ENCODE measurements at regions not wholly inside any gene's neighbourhood (a gene's known extent, or its start where the extent isn't known, plus 50 kb on each side); places are given as distances from the start of the nearest gene placed in this dataset.
A peak's percentile ranks its signal among the peaks of the same experiment; 100 is the strongest.
"Not testable (repeated sequence)": the region's sequence is repeated elsewhere in the genome, so short reads cannot be mapped to it uniquely, and the experiment has no call there.

GRCh38 chrX:99988532-99988931 is 421.5 kb downstream of the PCDH19 start:
- not testable (repeated sequence) for H3K27me3 ChIP-seq (ENCODE audit: control insufficient read depth, insufficient read depth, low read length); DNase-seq; H3K36me3 ChIP-seq (replicated peaks; ENCODE audit: control insufficient read depth, insufficient read depth, low read length); H3K4me3 ChIP-seq (ENCODE audit: insufficient read depth, low read depth, low read length)

- Histone ChIP-seq H3K4me3 (ENCODE audit: insufficient read depth, low read depth, low read length) (no peak overlapping the region), H3K27me3 (ENCODE audit: control insufficient read depth, insufficient read depth, low read length) (no peaks in the 10 kb centered on the region), H3K36me3 (replicated peaks; ENCODE audit: control insufficient read depth, insufficient read depth, low read length) (no peaks in the 10 kb centered on the region)
- DNase-seq: no peak
Observed at GRCh38 chrX:99973572-99974226, 436.4 kb downstream of the PCDH19 start.

DNA sequence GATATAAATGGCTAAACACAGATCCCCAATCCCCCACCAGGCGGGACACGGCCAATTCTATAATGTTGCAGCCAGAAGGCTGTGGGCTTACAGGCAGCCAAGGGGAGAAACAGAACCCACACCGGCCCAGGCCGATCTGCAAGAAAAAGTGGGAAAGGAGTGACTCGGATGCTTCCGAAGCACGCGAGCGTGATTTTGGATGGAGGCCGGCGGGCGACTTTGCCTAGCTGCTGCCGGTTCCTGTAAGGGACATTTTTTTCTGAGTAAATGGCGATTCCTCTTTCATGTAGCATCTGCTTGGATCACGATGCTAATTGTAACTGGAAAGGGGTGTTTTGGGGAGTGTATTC is 470.2 kb downstream of the PCDH19 start:
- no peaks in the 10 kb centered on the region for H3K36me3 ChIP-seq (replicated peaks; ENCODE audit: control insufficient read depth, insufficient read depth, low read length)
- H3K4me3 ChIP-seq (ENCODE audit: insufficient read depth, low read depth, low read length): no peak overlapping the region
- no peaks in the 10 kb centered on the region for H3K27me3 ChIP-seq (ENCODE audit: control insufficient read depth, insufficient read depth, low read length)
- no peak for DNase-seq

DNA sequence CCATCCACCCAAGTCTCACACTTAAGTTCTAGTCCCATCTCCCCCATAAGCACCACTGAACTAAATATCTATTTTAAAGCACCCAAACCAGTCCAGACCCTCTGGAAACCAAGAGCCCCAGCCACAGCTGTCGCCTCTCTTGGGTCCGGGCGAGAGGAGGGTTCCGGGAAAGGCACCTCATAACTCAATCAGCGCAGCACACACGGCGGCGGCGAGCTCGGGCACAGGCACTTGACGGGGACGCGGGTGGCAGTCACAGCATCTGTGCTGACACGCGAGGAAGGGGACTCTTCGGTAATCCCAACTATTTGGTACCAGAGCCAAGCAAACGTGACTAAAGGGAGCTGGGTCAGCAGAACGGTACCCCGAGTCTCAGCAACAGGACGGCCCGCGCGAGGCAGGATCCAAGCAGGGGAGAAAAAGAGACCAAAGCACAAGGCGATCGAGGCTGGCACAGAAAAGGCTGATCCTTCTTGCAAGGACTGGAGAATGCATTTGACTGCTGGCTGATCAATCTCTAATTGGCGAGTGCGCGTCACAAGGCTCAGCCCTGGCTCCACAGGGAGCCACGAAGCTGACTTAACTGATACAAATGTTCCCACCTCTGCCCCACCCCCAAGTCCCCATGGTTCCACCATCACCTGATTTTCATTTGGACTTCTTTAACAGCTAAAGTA is 470.7 kb downstream of the PCDH19 start:
- not testable (repeated sequence) for H3K4me3 ChIP-seq (ENCODE audit: insufficient read depth, low read depth, low read length); H3K27me3 ChIP-seq (ENCODE audit: control insufficient read depth, insufficient read depth, low read length); H3K36me3 ChIP-seq (replicated peaks; ENCODE audit: control insufficient read depth, insufficient read depth, low read length); DNase-seq

DNA sequence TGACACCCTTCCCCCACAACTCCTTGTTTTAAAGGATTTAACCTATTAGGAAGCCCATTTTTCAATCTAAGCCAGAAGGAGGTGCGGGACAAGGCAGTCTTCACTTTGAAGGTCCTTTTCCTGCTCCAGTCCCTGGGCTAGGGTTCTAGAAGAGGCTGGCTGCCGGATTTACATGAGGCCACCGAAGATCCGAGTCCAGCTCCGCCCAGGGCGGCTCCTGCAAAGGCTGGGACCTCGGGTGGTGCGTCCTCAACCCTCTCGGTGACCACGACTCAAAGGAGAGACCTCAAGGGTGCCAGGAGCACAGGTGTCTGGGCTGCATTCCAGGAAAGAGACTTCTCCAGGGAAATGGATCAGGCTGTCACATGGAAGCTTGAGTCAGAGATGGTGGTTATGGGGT is 471.6 kb downstream of the PCDH19 start:
- H3K36me3 ChIP-seq (replicated peaks; ENCODE audit: control insufficient read depth, insufficient read depth, low read length): no peaks in the 10 kb centered on the region
- H3K27me3 ChIP-seq (ENCODE audit: control insufficient read depth, insufficient read depth, low read length): no peaks in the 10 kb centered on the region
- no peak overlapping the region for H3K4me3 ChIP-seq (ENCODE audit: insufficient read depth, low read depth, low read length)
- DNase-seq: no peak

- Histone ChIP-seq H3K4me3 (ENCODE audit: insufficient read depth, low read depth, low read length) (no peak overlapping the region), H3K27me3 (ENCODE audit: control insufficient read depth, insufficient read depth, low read length) (no peaks in the 10 kb centered on the region), H3K36me3 (replicated peaks; ENCODE audit: control insufficient read depth, insufficient read depth, low read length) (no peaks in the 10 kb centered on the region)
- no peak for DNase-seq
Observed at GRCh38 chrX:99933865-99934264, 476.2 kb downstream of the PCDH19 start.

- no peak overlapping the region for H3K4me3 ChIP-seq (ENCODE audit: insufficient read depth, low read depth, low read length)
- DNase-seq: no peak
- no peaks in the 10 kb centered on the region for H3K36me3 ChIP-seq (replicated peaks; ENCODE audit: control insufficient read depth, insufficient read depth, low read length)
- H3K27me3 ChIP-seq (ENCODE audit: control insufficient read depth, insufficient read depth, low read length): no peaks in the 10 kb centered on the region
Observed at GRCh38 chrX:99914635-99915034, 495.4 kb downstream of the PCDH19 start.

DNA sequence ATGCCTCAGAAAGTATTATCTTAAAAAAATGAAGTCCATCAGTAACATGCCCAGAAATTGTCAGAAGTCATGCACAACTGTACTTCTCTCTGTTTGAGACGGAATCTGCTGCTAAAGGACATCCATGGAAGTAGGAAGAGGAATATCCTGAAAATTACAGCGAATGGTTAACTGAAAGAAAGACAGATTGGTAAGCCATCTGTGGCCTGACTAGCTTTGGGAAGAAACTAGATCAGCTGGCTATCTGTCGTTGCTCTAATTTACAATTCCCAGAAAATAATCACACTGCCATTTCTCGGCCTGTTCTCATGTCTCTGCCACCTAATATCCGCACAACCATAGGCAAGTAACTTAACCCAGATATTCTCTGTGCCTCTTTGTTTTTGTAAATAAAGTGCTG is 496.5 kb downstream of the PCDH19 start:
- Histone ChIP-seq H3K4me3 (ENCODE audit: insufficient read depth, low read depth, low read length) (no peak overlapping the region), H3K27me3 (ENCODE audit: control insufficient read depth, insufficient read depth, low read length) (no peaks in the 10 kb centered on the region)

GRCh38 chrX:99909946-99910345 is 500.1 kb downstream of the PCDH19 start:
- H3K36me3 ChIP-seq (replicated peaks; ENCODE audit: control insufficient read depth, insufficient read depth, low read length): no peaks in the 10 kb centered on the region
- DNase-seq: no peak
- H3K4me3 ChIP-seq (ENCODE audit: insufficient read depth, low read depth, low read length): no peak overlapping the region
- no peaks in the 10 kb centered on the region for H3K27me3 ChIP-seq (ENCODE audit: control insufficient read depth, insufficient read depth, low read length)

More for the DNA sequence above, 496.5 kb downstream of the PCDH19 start:
- no peak for DNase-seq
- no peaks in the 10 kb centered on the region for H3K36me3 ChIP-seq (replicated peaks; ENCODE audit: control insufficient read depth, insufficient read depth, low read length)

- H3K36me3 ChIP-seq (replicated peaks; ENCODE audit: control insufficient read depth, insufficient read depth, low read length): no peaks in the 10 kb centered on the region
- no peaks in the 10 kb centered on the region for H3K27me3 ChIP-seq (ENCODE audit: control insufficient read depth, insufficient read depth, low read length)
- no peak overlapping the region for H3K4me3 ChIP-seq (ENCODE audit: insufficient read depth, low read depth, low read length)
- no peak for DNase-seq
Observed at GRCh38 chrX:99901091-99901490, 509.0 kb downstream of the PCDH19 start.

DNA sequence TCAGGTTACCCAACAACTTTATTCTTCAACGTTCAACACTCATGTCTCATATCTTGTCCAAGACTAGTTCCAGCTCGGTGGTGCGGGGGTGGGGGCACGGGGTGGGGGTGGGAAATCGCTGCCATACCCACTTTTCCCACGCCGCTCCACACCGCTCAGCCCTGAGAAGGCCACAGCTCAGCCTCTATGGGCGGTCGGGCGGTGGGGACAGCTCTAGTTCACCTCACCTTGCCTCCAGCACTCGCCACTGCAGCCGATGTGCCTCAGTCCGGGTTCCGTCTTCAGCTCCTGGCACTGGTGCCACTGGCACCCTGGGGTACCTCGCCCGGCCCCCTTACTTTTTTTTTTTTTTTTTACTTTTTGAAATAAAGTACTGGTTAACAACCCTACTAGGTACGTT is 522.2 kb downstream of the PCDH19 start:
- no peak overlapping the region for H3K4me3 ChIP-seq (ENCODE audit: insufficient read depth, low read depth, low read length)
- H3K27me3 ChIP-seq (ENCODE audit: control insufficient read depth, insufficient read depth, low read length): no peaks in the 10 kb centered on the region
- DNase-seq: no peak
- no peaks in the 10 kb centered on the region for H3K36me3 ChIP-seq (replicated peaks; ENCODE audit: control insufficient read depth, insufficient read depth, low read length)

DNA sequence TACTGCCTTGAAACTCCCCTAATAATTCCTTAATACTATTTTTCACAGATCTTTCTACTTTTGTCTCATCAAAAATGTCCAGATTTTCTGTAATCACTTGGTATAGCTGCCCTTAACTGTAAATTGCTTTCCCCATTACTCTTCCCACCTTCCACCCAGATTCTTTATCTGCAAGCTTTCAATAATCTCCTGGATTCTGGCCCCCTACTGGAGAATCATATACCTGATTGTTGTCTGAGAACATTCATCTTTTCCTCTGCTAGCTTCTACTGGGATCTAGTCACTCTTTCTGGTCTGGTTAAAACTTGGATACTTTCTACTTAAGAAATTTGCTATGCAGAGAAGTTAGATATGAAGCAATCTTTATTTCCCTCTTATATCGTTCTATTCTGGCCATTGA is 552.6 kb downstream of the PCDH19 start:
- Histone ChIP-seq H3K4me3 (ENCODE audit: insufficient read depth, low read depth, low read length) (no peak overlapping the region), H3K27me3 (ENCODE audit: control insufficient read depth, insufficient read depth, low read length) (no peaks in the 10 kb centered on the region), H3K36me3 (replicated peaks; ENCODE audit: control insufficient read depth, insufficient read depth, low read length) (no peaks in the 10 kb centered on the region)
- peak; percentile 10 for DNase-seq

GRCh38 chrX:99833821-99834220 is 576.3 kb downstream of the PCDH19 start:
- Histone ChIP-seq H3K27me3 (ENCODE audit: control insufficient read depth, insufficient read depth, low read length) (no peaks in the 10 kb centered on the region), H3K36me3 (replicated peaks; ENCODE audit: control insufficient read depth, insufficient read depth, low read length) (no peaks in the 10 kb centered on the region), H3K4me3 (ENCODE audit: insufficient read depth, low read depth, low read length) (no peak overlapping the region)
- DNase-seq: no peak

GRCh38 chrX:99820197-99820596 is 589.9 kb downstream of the PCDH19 start:
- no peak for DNase-seq
- Histone ChIP-seq H3K27me3 (ENCODE audit: control insufficient read depth, insufficient read depth, low read length) (no peaks in the 10 kb centered on the region), H3K36me3 (replicated peaks; ENCODE audit: control insufficient read depth, insufficient read depth, low read length) (no peaks in the 10 kb centered on the region), H3K4me3 (ENCODE audit: insufficient read depth, low read depth, low read length) (no peak overlapping the region)

DNA sequence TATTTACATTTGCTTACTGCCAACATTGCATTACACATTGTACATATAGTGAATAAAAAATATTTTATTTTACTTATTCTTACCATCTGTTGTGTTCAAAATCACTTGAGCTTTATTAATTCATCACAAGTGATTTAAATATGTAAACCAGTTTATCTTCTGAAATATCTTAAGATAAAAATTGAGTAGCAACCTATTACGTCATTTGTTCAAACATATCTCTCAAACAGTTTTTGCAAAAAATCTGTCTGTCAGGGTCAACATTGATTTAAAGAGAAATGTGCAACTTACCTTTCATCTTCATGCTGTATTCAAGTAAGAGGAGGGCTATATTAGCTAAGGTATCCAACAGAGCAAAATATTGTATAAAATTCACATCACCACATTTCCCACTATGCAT is 610.1 kb downstream of the PCDH19 start:
- no peaks in the 10 kb centered on the region for H3K36me3 ChIP-seq (replicated peaks; ENCODE audit: control insufficient read depth, insufficient read depth, low read length)
- H3K4me3 ChIP-seq (ENCODE audit: insufficient read depth, low read depth, low read length): no peak overlapping the region

GRCh38 chrX:99798936-99799335 is 611.1 kb downstream of the PCDH19 start:
- no peaks in the 10 kb centered on the region for H3K36me3 ChIP-seq (replicated peaks; ENCODE audit: control insufficient read depth, insufficient read depth, low read length)
- H3K4me3 ChIP-seq (ENCODE audit: insufficient read depth, low read depth, low read length): no peak overlapping the region
- H3K27me3 ChIP-seq (ENCODE audit: control insufficient read depth, insufficient read depth, low read length): no peaks in the 10 kb centered on the region
- no peak for DNase-seq

More for the DNA sequence above, 610.1 kb downstream of the PCDH19 start:
- H3K27me3 ChIP-seq (ENCODE audit: control insufficient read depth, insufficient read depth, low read length): no peaks in the 10 kb centered on the region
- no peak for DNase-seq
